ENCODE measurements at regions not wholly inside any gene's neighbourhood (a gene's known extent, or its start where the extent isn't known, plus 50 kb on each side); places are given as distances from the start of the nearest gene placed in this dataset.

DNA sequence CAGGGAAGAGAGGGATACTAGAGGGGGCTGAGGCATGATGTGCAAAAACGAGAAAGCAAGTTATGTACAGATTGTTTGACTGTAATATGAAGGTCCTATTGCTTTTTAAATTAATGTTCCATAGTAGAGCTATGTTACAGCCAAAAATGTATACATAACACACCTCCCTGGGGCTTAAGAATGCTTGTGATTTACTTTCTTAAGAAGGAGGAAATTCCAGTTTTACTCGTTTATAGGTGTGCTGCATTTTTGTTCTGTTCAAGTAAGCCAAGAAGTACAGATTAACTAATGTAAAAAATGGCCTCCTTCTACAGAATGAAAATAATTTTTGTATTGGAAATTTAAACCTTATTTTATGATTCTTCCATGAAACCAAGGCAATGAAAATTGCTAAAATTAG is 614.4 kb upstream of the NR3C2 start:
- ChIA-PET CTCF (no interaction called here), POLR2A (no interaction called here)
- no peak overlapping the region for H3K27ac ChIP-seq (ENCODE audit: extremely low read depth, low read depth, low read length)
- no peaks in the 10 kb centered on the region for H3K9me3 ChIP-seq (ENCODE audit: control insufficient read depth, insufficient read depth, low read depth, low read length)
- no peaks in the 10 kb centered on the region for H3K36me3 ChIP-seq (ENCODE audit: control insufficient read depth in 2 of 2, insufficient read depth in 1 of 2, low read length in 2 of 2)
- no peak for TF ChIP-seq ZNF664 (tag by site-specific recombination; IDR thresholded peaks at IDR 0.05)
- TF ChIP-seq ZNF596 (tag by site-specific recombination; IDR thresholded peaks at IDR 0.05): no peak
- no peak for TF ChIP-seq SALL2 (tag by site-specific recombination; IDR thresholded peaks at IDR 0.05; ENCODE audit: borderline replicate concordance)
- no peak for TF ChIP-seq ZNF274 (IDR thresholded peaks at IDR 0.05; ENCODE audit: low read length)
- no peak for TF ChIP-seq ZNF274 (tag by site-specific recombination; IDR thresholded peaks at IDR 0.05; ENCODE audit: borderline replicate concordance)
- TF ChIP-seq ZNF555 (tag by site-specific recombination; conservative IDR thresholded peaks at IDR 0.05): no peak
- TF ChIP-seq, protein P1, sequence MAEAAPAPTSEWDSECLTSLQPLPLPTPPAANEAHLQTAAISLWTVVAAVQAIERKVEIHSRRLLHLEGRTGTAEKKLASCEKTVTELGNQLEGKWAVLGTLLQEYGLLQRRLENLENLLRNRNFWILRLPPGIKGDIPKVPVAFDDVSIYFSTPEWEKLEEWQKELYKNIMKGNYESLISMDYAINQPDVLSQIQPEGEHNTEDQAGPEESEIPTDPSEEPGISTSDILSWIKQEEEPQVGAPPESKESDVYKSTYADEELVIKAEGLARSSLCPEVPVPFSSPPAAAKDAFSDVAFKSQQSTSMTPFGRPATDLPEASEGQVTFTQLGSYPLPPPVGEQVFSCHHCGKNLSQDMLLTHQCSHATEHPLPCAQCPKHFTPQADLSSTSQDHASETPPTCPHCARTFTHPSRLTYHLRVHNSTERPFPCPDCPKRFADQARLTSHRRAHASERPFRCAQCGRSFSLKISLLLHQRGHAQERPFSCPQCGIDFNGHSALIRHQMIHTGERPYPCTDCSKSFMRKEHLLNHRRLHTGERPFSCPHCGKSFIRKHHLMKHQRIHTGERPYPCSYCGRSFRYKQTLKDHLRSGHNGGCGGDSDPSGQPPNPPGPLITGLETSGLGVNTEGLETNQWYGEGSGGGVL (tag by site-specific recombination; IDR thresholded peaks at IDR 0.05): no peak
- TF ChIP-seq GFI1B (tag by site-specific recombination; IDR thresholded peaks at IDR 0.05): no peak
- TF ChIP-seq, protein P2, sequence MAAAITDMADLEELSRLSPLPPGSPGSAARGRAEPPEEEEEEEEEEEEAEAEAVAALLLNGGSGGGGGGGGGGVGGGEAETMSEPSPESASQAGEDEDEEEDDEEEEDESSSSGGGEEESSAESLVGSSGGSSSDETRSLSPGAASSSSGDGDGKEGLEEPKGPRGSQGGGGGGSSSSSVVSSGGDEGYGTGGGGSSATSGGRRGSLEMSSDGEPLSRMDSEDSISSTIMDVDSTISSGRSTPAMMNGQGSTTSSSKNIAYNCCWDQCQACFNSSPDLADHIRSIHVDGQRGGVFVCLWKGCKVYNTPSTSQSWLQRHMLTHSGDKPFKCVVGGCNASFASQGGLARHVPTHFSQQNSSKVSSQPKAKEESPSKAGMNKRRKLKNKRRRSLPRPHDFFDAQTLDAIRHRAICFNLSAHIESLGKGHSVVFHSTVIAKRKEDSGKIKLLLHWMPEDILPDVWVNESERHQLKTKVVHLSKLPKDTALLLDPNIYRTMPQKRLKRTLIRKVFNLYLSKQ (tag by site-specific recombination; IDR thresholded peaks at IDR 0.05; ENCODE audit: borderline replicate concordance): no peak
- TF ChIP-seq ZBTB20 (tag by site-specific recombination; IDR thresholded peaks at IDR 0.05): no peak
- no peak for TF ChIP-seq ZNF37A (tag by site-specific recombination; IDR thresholded peaks at IDR 0.05)
- no peak for TF ChIP-seq SCRT1 (tag by site-specific recombination; IDR thresholded peaks at IDR 0.05; ENCODE audit: borderline replicate concordance)
- TF ChIP-seq ZNF785 (tag by site-specific recombination; IDR thresholded peaks at IDR 0.05): no peak
- no peak for TF ChIP-seq ZSCAN23 (tag by site-specific recombination; IDR thresholded peaks at IDR 0.05)
- TF ChIP-seq, protein P3, sequence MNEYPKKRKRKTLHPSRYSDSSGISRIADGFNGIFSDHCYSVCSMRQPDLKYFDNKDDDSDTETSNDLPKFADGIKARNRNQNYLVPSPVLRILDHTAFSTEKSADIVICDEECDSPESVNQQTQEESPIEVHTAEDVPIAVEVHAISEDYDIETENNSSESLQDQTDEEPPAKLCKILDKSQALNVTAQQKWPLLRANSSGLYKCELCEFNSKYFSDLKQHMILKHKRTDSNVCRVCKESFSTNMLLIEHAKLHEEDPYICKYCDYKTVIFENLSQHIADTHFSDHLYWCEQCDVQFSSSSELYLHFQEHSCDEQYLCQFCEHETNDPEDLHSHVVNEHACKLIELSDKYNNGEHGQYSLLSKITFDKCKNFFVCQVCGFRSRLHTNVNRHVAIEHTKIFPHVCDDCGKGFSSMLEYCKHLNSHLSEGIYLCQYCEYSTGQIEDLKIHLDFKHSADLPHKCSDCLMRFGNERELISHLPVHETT (tag by site-specific recombination; IDR thresholded peaks at IDR 0.05): no peak
- no peak for TF ChIP-seq OSR2 (tag by site-specific recombination; IDR thresholded peaks at IDR 0.05)
- no peak for TF ChIP-seq ZBTB17 (tag by site-specific recombination; IDR thresholded peaks at IDR 0.05)
- no peak for TF ChIP-seq ZNF24 (tag by site-specific recombination; IDR thresholded peaks at IDR 0.05)
- no peak for TF ChIP-seq ZNF169 (tag by site-specific recombination; IDR thresholded peaks at IDR 0.05)
- TF ChIP-seq ZNF335 (tag by site-specific recombination; conservative IDR thresholded peaks at IDR 0.05): no peak
- TF ChIP-seq ZNF10 (tag by site-specific recombination; IDR thresholded peaks at IDR 0.05): no peak
- no peaks in the 10 kb centered on the region for H3K4me1 ChIP-seq (ENCODE audit: control insufficient read depth, insufficient read depth, low read length)
- H3K4me3 ChIP-seq (ENCODE audit: low read depth, low read length): no peak overlapping the region

DNA sequence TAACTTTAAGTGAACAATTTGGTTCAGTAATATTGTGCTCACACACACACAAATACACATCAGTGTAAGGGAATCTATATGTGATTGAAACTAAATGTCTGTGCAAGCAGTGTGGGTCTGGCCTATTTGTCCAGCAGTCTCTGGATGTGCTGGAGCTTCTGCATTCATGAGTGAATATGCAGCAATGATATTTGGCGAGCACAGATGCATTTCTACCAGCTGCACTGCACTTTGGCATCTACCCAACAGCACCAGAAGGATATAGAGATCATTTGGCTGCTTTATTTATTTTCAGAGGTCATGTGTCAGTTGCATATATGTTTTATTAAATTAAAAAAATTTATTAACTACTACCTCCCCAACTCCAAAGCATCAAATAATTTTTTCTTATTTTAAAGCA is 613.4 kb upstream of the NR3C2 start:
- POLR2A ChIA-PET: no interaction called here
- H3K36me3 ChIP-seq (ENCODE audit: control insufficient read depth in 2 of 2, insufficient read depth in 1 of 2, low read length in 2 of 2): no peaks in the 10 kb centered on the region
- H3K27ac ChIP-seq (ENCODE audit: extremely low read depth, low read depth, low read length): no peak overlapping the region
- CTCF ChIA-PET: no interaction called here
- no peaks in the 10 kb centered on the region for H3K9me3 ChIP-seq (ENCODE audit: control insufficient read depth, insufficient read depth, low read depth, low read length)
- H3K4me1 ChIP-seq (ENCODE audit: control insufficient read depth, insufficient read depth, low read length): no peaks in the 10 kb centered on the region
- H3K4me3 ChIP-seq (ENCODE audit: low read depth, low read length): no peak overlapping the region
- no peak for TF ChIP-seq ZNF621 (tag by site-specific recombination; IDR thresholded peaks at IDR 0.05)
- TF ChIP-seq ZEB2 (tag by site-specific recombination; IDR thresholded peaks at IDR 0.05): no peak
- no peak for TF ChIP-seq ZNF354C (tag by site-specific recombination; IDR thresholded peaks at IDR 0.05; ENCODE audit: borderline replicate concordance, low read depth)
- TF ChIP-seq ZNF843 (tag by site-specific recombination; IDR thresholded peaks at IDR 0.05): no peak
- no peak for TF ChIP-seq ZNF501 (tag by site-specific recombination; IDR thresholded peaks at IDR 0.05)
- no peak for TF ChIP-seq ZNF785 (tag by site-specific recombination; IDR thresholded peaks at IDR 0.05)
- no peak for TF ChIP-seq ZNF768 (tag by site-specific recombination; IDR thresholded peaks at IDR 0.05)
- no peak for TF ChIP-seq ZNF404 (tag by site-specific recombination; IDR thresholded peaks at IDR 0.05)
- TF ChIP-seq GLIS2 (tag by site-specific recombination; IDR thresholded peaks at IDR 0.05): no peak
- TF ChIP-seq ZFHX2 (tag by site-specific recombination; conservative IDR thresholded peaks at IDR 0.05): no peak
- TF ChIP-seq, protein P4, sequence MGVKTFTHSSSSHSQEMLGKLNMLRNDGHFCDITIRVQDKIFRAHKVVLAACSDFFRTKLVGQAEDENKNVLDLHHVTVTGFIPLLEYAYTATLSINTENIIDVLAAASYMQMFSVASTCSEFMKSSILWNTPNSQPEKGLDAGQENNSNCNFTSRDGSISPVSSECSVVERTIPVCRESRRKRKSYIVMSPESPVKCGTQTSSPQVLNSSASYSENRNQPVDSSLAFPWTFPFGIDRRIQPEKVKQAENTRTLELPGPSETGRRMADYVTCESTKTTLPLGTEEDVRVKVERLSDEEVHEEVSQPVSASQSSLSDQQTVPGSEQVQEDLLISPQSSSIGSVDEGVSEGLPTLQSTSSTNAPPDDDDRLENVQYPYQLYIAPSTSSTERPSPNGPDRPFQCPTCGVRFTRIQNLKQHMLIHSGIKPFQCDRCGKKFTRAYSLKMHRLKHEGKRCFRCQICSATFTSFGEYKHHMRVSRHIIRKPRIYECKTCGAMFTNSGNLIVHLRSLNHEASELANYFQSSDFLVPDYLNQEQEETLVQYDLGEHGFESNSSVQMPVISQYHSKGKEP (tag by site-specific recombination; IDR thresholded peaks at IDR 0.05): no peak
- no peak for TF ChIP-seq BCL11A (tag by site-specific recombination; IDR thresholded peaks at IDR 0.05; ENCODE audit: low read depth)
- no peak for TF ChIP-seq HOXC10 (CRISPR knock-in tag; IDR thresholded peaks at IDR 0.05)
